GM18498 (cell line): ENCODE measurements at regions not wholly inside any gene's neighbourhood (a gene's known extent, or its start where the extent isn't known, plus 50 kb on each side); places are given as distances from the start of the nearest gene placed in this dataset.

ENCODE experiments used
- ATAC-seq: cut with Tn5 transposase; IDR thresholded peaks from one replicate; pipeline ENCODE4 v1.9.1; 2021; ENCODE audit warnings: mild to moderate bottlenecking, moderate library complexity; ENCODE audit not compliant: unreplicated experiment

DNA sequence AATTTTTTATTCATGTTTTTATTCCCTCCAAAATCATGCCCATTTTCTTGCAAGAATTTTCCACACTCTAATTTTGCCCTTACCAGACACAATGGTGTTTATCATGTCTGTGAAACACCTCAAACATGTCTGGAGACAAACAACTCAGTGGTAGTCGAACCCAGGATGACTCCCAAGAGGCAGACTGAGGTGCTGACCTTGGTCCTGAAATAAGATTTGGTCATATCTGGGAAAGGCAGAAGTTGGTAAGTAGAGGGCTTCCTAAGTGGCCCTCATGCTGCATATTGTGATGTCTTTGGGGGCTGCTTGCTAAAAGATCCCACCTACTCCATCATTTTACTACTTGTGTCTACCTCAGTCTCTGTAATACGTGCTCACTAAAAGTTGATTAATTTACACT lies 369.4 kb upstream of the ISX start:
- no peak for ATAC-seq

- ATAC-seq = no peak
Observed at GRCh38 chr22:34702279-34702678, 363.7 kb upstream of the ISX start.

- ATAC-seq = no peak
Observed at GRCh38 chr22:34709641-34710040, 356.3 kb upstream of the ISX start.

DNA sequence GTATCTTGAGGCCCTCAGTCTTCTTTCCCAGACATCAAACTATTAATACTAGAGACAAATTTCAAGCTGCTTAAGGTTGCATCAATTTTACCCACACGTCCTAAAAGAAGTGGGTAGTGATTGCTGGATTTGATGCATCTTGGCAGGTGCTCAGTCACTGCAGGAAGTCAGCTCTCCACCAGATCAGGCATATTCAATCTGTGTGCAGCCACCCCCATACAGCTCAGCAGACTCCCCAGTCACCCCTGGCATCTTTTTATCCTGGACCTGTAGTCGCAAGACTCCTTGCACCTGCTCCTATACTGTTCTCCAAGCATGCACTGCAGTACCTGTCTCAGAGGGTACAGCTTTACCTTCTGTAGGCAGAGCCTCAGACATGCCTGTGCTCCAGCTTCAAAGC lies 343.1 kb upstream of the ISX start:
- ATAC-seq = no peak

DNA sequence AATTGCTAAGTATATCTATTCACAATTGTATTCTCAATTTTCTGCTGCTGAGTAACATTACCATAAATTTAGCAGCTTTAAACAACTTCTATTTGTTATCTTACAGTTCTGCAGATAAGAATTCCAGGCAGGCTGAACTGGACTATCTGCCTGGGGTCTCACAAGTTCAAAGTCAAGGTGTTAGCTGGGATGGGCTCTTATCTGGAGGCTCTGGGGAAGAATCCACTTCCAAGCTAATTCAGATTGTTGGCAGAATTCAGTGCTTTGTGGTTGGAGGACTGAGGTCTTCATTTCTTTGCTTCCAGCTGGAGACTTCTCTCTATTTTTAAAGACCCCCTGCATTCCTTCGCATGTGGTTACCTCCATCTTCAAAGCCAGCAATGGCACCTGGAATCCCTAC lies 329.9 kb upstream of the ISX start:
- ATAC-seq = no peak

- no peak for ATAC-seq
Observed at GRCh38 chr22:34738661-34739400, 327.1 kb upstream of the ISX start.

- ATAC-seq = no peak
Observed at GRCh38 chr22:34743110-34743751, 322.7 kb upstream of the ISX start.

DNA sequence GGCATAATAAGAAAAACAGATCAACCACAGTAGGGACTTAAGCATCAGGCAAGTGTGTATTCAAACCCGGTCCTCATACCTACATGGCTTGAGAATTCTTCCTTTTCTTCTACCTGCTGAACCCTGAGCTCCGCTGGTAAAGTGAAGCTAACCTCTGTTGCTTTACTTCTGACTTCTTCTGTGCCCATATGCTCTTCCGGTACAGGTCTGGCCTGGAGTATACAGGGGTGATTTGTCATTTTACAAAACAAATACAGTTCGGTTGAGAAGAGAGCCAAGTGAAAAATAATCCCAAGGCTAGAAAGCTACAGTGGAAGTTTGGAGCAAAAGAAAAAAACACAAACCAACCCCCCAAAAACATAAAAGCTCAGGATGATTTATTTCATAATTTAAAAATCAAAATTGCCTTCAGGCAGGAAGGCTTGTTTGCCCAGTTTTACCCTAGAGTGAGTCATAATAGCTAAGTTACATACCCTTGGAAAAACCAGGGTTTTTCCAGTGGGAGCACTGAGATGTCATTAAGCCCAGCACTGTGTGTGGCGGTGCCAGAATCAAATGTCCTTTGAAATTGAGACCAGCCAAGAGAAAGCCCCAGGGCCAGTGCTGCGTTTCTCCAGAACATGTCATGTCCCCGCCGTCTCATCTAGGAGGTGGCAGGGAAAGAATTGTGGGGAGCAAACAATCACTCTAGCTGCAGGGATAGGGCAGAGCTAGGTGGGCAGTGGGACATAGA lies 305.5 kb upstream of the ISX start:
- no peak for ATAC-seq

DNA sequence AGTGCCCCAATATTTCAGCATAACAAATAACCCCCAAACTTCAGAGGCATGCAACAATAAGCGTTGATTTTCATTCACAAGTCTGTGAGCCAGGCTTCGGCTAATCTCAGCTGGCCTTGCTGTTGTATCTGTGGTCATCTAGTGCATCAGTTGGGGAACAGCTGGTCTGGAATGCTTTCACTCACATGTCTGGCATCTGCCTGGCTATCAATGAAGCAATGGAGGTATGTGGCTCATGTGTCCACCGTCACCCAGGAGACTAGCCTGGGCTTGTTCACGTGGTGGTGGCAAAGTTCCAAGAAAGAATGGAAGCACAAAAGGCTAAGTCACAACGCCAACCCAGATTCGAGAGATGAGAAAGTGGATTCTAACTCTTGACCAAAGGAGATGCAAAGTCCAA lies 304.8 kb upstream of the ISX start:
- ATAC-seq = no peak

DNA sequence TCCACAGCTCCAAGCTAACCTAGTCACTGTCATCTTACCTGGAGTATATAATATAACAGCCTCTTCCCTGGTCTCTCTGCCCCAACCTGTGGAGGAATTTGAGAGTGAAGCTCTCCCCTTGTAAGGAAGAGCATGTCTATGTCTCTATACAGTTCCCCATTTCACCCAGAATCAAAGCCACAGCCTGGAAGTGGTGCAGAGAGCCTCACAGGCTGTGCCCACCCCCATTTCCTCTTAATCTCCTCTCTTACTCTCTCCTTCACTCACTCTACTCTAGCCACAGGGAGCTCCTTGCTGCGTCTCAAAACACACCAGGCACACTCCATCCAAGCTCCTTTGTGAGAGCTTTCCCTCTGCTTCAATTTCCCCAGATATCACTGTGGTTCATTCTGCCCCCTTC lies 302.5 kb upstream of the ISX start:
- ATAC-seq = no peak

DNA sequence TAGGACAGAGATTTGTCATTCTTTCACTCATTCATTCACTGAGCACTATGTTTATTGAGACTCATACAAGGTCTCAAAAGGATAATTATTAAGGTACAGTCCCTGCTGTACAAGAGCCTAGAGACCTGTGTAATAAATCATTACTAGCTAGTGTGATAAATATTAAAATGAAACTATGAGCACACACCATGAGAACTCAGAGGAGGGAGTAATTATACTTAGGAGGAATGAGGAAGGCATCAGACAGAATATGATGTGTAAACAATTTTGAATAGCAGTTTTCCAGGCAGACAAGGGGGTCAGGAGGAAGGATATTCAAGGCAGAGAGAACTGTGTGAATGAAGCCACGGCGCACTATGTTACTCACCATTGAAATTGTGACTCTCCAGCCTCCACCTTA lies 300.8 kb upstream of the ISX start:
- no peak for ATAC-seq

DNA sequence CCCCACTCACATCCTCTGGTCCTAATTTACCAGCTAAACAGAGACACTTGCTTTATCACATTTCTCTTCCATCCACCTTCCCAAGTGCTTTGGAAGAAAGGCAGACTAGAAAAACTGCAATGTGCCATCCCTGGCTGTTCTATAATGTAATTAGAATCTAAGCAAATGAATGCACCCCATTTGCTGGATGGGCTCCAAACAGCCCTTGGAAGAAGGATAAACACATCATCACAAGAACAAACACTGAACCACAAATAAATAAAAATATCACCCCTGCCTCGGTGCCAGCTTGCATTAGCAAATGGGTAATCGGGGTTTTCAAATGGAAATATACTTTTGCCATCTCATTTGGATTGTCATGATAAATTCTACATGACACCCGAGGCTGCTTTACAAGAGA lies 296.6 kb upstream of the ISX start:
- ATAC-seq = no peak

DNA sequence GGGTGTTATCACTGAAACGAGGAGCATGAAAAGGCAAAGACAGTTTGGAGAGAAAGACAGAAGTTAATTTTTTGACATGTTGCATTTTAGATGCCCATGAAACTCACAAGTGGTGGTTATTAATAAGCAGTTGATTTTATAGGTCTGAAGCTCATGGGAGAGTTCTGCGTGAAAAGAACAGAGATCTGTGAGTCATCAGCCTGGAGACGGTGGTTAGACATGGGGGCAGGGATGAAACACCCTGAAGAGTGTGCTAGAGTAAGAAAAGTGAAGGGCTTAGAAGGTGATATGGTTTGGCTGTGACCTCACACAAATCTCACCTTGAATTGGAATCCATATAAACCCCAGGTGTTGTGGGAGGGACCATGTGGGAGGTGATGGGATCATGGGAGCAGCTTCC lies 289.1 kb upstream of the ISX start:
- no peak for ATAC-seq

GRCh38 chr22:34781681-34782080 lies 284.3 kb upstream of the ISX start:
- ATAC-seq = no peak

- no peak for ATAC-seq
Observed at GRCh38 chr22:34783436-34783835, 282.5 kb upstream of the ISX start.

DNA sequence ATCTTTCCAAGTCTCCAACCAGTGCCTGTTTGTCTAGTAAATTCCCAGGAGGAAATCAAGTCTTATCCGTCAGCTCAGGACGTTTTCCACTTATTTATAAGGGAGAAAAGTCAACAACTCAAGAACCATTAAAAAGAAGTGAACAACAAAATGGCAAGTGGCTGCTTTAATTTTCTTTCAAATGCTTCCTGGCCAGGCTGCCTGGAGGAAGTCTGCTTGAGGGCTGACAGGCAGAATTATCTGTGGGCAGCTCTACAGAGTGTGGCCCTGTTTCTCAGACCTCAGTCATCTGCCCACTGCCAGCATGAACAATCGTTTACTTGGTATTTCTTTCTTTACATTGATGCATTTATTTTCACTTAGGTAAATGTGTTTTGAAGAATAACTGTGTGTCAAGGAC lies 281.9 kb upstream of the ISX start:
- no peak for ATAC-seq

GRCh38 chr22:34797826-34798225 lies 268.1 kb upstream of the ISX start:
- no peak for ATAC-seq

DNA sequence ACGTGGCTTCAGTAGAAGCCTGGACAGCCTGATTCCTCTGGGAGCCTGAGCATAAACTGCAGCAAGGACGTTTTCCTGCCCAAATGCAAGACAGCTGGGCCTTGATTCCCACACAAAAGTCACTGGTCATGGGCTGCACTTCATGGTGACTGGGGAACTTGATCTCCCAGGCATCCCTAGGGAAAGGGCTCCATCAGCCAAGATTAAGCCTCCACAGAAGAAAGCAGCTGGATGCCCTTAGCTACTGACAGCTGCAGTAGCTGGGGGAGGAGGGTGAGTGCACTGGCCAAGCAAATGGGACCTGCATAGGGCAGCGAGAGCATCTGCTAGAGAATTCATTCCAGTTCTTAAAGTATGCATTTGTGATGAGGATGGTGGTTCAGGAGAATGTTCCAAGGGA lies 267.4 kb upstream of the ISX start:
- ATAC-seq = no peak

DNA sequence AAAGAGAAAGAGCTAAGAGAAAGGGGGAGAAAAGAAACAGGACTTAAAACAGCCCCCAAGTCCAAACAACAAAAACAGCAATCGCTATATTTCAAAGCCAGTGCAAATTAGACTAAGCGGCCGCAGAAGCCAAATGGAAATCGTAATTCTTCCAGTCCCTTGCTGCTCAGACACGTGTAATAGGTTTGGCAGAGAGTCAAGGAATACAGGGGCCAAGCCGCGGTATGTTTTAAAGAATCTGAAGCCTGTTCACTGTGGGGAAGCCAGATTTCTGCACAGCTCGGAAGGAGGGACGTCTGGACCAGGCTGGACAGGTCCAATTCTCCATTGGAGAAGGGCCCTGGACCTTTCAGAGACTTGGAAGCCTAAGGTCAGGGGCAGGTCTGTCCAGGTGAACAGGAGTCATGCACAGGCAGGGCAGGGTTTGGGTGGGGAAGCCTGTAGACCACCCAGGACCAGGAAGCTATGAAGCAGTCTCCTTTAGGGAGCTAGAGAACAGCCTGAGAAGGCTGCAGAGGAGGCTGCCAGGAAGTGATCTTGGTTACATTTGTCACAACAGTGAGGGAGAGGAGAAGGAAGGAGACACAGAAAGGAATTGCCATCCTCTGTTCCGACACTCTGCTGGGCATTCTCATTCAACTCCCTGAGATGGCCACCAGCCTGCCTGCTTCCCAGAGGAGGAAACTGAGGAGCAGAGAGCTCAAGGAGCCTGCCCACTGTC lies 265.5 kb upstream of the ISX start:
- ATAC-seq = no peak

DNA sequence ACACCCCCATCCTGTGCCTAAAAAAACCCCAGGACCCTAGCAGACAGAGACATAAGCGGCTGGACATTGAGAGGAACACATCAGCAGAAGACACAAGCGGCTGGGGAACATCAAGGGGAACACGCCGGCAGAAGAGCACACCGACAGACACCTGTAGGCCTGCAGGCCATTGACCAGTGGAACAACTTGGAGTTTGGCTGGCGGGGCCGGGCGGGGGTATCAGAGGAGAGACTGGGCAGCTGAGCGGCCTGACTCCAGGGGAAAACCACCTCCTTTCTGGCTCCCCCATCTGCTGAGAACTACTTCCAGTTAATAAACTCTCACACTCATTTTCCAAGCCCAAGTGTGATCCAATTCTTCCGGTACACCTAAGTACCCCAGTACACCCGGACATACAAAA lies 264.7 kb upstream of the ISX start:
- ATAC-seq = no peak

GRCh38 chr22:34804091-34804490 lies 261.9 kb upstream of the ISX start:
- no peak for ATAC-seq

DNA sequence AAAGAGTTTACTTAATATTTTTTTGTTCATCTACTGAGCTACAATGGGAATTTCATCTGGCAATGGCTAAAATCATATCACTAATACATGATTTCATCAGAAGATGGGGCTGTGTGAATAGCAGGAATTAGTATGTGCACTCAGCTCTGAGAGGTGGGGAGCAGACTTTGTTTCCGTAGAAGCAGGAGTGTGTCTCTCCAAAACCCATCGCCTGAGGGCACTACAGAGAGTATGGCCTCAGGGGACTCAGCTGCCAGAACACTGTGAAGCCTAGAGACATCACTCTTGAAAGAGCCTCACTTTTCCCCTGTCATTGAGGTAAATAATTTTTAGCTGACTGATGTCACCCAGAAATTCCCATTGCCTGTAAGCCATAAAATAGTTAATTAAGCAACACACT lies 261.4 kb upstream of the ISX start:
- ATAC-seq = no peak
